GM18520 (cell line): ENCODE measurements at regions not wholly inside any gene's neighbourhood (a gene's known extent, or its start where the extent isn't known, plus 50 kb on each side); places are given as distances from the start of the nearest gene placed in this dataset.

Source experiments
- ATAC-seq: cut with Tn5 transposase; IDR thresholded peaks from one replicate; pipeline ENCODE4 v1.9.1; 2021; ENCODE audit not compliant: unreplicated experiment

- no peak for ATAC-seq
These were observed 230.3 kb downstream of the C1orf94 start for GRCh38 chr1:34406833-34407539.

- ATAC-seq, result no peak
These were observed 231.3 kb downstream of the C1orf94 start for GRCh38 chr1:34408011-34408410.

- ATAC-seq, result no peak
These were observed 233.1 kb downstream of the C1orf94 start for GRCh38 chr1:34409689-34410229.

GRCh38 chr1:34412598-34413370 lies 236.1 kb downstream of the C1orf94 start:
- ATAC-seq, result no peak

- no peak for ATAC-seq
These were observed 238.4 kb downstream of the C1orf94 start for GRCh38 chr1:34415140-34415539.

- ATAC-seq, result no peak
These were observed 241.5 kb downstream of the C1orf94 start for GRCh38 chr1:34418166-34418565.

- ATAC-seq, result no peak
These were observed 243.0 kb downstream of the C1orf94 start for GRCh38 chr1:34419663-34420136.

GRCh38 chr1:34425046-34425445 lies 248.3 kb downstream of the C1orf94 start:
- no peak for ATAC-seq

GRCh38 chr1:34425785-34426184 lies 249.1 kb downstream of the C1orf94 start:
- ATAC-seq, result no peak

GRCh38 chr1:34426325-34426896 lies 249.7 kb downstream of the C1orf94 start:
- ATAC-seq, result no peak

GRCh38 chr1:34427170-34427569 lies 250.5 kb downstream of the C1orf94 start:
- no peak for ATAC-seq

- ATAC-seq, result no peak
These were observed 256.4 kb downstream of the C1orf94 start for GRCh38 chr1:34433099-34433498.

GRCh38 chr1:34436836-34437235 lies 260.1 kb downstream of the C1orf94 start:
- ATAC-seq, result no peak

- ATAC-seq, result no peak
These were observed 264.8 kb downstream of the C1orf94 start for GRCh38 chr1:34441259-34442069.

- no peak for ATAC-seq
These were observed 267.8 kb downstream of the C1orf94 start for GRCh38 chr1:34444516-34444915.

GRCh38 chr1:34450325-34450724 lies 273.6 kb downstream of the C1orf94 start:
- ATAC-seq, result no peak

- no peak for ATAC-seq
These were observed 275.7 kb downstream of the C1orf94 start for GRCh38 chr1:34452451-34452850.

GRCh38 chr1:34455121-34455520 lies 278.4 kb downstream of the C1orf94 start:
- ATAC-seq, result no peak

GRCh38 chr1:34460193-34460592 lies 283.5 kb downstream of the C1orf94 start:
- no peak for ATAC-seq

GRCh38 chr1:34470401-34470800 lies 284.4 kb upstream of the GJB5 start:
- no peak for ATAC-seq

GRCh38 chr1:34474566-34474965 lies 280.3 kb upstream of the GJB5 start:
- ATAC-seq, result no peak
